Chondrocyte (in vitro differentiated cells): ENCODE measurements at regions not wholly inside any gene's neighbourhood (a gene's known extent, or its start where the extent isn't known, plus 50 kb on each side); places are given as distances from the start of the nearest gene placed in this dataset.

Experiments used
- DNase-seq: peaks from one replicate; pipeline ENCODE4 v3.0.0; 2021; ENCODE audit warnings: mixed read lengths, low spot score
- H3K27ac Mint-ChIP-seq: one replicate; pipeline ENCODE4 v1.8.0; 2021; ENCODE audit warnings: mild to moderate bottlenecking, moderate library complexity, mixed read lengths; ENCODE audit not compliant: unreplicated experiment
- H3K27me3 Mint-ChIP-seq: 2 replicates; pipeline ENCODE4 v1.8.0; 2021; ENCODE audit warnings: low read depth, mixed read lengths
- H3K36me3 Mint-ChIP-seq: 2 replicates; pipeline ENCODE4 v1.8.0; 2021; ENCODE audit warnings: low read depth, mixed read lengths
- H3K4me1 Mint-ChIP-seq: 2 replicates; pipeline ENCODE4 v1.8.0; 2021; ENCODE audit warnings: low read depth, mild to moderate bottlenecking, mixed read lengths
- H3K4me3 Mint-ChIP-seq: one replicate; pipeline ENCODE4 v1.8.0; 2021; ENCODE audit warnings: mild to moderate bottlenecking, moderate library complexity, mixed read lengths; ENCODE audit not compliant: unreplicated experiment
- H3K9me3 Mint-ChIP-seq: 2 replicates; pipeline ENCODE4 v1.8.0; 2021; ENCODE audit warnings: low read depth, mixed read lengths
- TF ChIP-seq, protein P1 (sequence below): fragments of 200-600 bp; sonication (generic); IDR thresholded peaks from 2 replicates; pipeline ENCODE4 v1.5.0; 2021; ENCODE audit warnings: antibody characterized with exemption, mild to moderate bottlenecking, moderate library complexity

DNA sequence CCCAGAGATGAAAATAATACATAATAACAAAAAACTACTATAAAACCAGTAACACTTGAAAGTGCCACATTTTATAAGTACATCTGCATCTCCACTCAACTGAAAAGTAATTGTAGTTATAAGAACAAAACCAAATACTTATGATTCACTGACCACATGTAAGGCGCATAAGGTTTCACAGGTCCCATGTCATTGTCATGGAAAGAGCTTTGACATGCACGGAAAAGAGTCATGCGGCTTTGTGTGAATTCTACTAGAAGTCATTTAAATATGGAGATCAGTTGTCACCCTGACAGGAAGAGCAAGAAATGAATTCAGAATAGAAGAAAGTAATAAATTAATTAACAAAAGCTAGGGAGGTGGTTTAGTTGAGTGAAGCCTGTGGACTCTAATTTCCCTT, 459.1 kb downstream of the CDH2 start:
- no peak for DNase-seq
- no peaks in the 10 kb centered on the region for H3K27me3 Mint-ChIP-seq
- no peaks in the 10 kb centered on the region for H3K36me3 Mint-ChIP-seq
- H3K4me1 Mint-ChIP-seq: peaks cover 30% of the 10 kb centered on the region
- no peak overlapping the region for H3K27ac Mint-ChIP-seq
- H3K4me3 Mint-ChIP-seq: no peak overlapping the region
- no peaks in the 10 kb centered on the region for H3K9me3 Mint-ChIP-seq
- TF ChIP-seq, protein P1, sequence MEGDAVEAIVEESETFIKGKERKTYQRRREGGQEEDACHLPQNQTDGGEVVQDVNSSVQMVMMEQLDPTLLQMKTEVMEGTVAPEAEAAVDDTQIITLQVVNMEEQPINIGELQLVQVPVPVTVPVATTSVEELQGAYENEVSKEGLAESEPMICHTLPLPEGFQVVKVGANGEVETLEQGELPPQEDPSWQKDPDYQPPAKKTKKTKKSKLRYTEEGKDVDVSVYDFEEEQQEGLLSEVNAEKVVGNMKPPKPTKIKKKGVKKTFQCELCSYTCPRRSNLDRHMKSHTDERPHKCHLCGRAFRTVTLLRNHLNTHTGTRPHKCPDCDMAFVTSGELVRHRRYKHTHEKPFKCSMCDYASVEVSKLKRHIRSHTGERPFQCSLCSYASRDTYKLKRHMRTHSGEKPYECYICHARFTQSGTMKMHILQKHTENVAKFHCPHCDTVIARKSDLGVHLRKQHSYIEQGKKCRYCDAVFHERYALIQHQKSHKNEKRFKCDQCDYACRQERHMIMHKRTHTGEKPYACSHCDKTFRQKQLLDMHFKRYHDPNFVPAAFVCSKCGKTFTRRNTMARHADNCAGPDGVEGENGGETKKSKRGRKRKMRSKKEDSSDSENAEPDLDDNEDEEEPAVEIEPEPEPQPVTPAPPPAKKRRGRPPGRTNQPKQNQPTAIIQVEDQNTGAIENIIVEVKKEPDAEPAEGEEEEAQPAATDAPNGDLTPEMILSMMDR: no peak

- Mint-ChIP-seq H3K27ac (no peak overlapping the region), H3K9me3 (no peaks in the 10 kb centered on the region), H3K27me3 (no peaks in the 10 kb centered on the region), H3K36me3 (no peaks in the 10 kb centered on the region), H3K4me1 (peaks cover 35% of the 10 kb centered on the region), H3K4me3 (no peak overlapping the region)
- DNase-seq: no peak
- TF ChIP-seq, protein P1: no peak
Observed at GRCh38 chr18:27717250-27717649, 459.7 kb downstream of the CDH2 start.

DNA sequence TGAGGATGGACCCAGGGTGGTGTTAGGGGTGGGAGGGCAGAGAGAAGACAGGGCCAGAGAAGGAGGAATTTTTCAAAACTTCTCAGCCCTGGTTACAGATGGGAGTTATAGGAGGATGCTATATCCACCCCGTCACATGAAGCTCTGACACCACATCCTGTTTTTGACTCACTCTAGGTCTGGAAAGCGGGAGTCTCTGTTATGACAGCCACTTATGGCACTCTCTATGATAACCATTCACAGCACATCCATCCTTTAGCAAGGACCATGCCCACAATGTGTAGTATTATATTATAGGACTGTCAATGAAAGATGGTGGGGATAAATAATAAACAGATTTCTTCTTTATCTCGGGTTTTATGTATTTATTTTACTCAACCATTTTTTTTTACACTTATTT, 461.2 kb downstream of the CDH2 start:
- H3K9me3 Mint-ChIP-seq: peaks cover 3% of the 10 kb centered on the region
- H3K27me3 Mint-ChIP-seq: no peaks in the 10 kb centered on the region
- H3K36me3 Mint-ChIP-seq: no peaks in the 10 kb centered on the region
- TF ChIP-seq, protein P1: no peak
- no peak overlapping the region for H3K27ac Mint-ChIP-seq
- DNase-seq: no peak
- H3K4me3 Mint-ChIP-seq: no peak overlapping the region
- H3K4me1 Mint-ChIP-seq: peaks cover 50% of the 10 kb centered on the region

GRCh38 chr18:27713738-27714095, 463.2 kb downstream of the CDH2 start:
- Mint-ChIP-seq H3K27ac (peak overlapping the region; percentile 65), H3K9me3 (peaks cover 17% of the 10 kb centered on the region), H3K4me3 (no peak overlapping the region), H3K36me3 (no peaks in the 10 kb centered on the region), H3K27me3 (no peaks in the 10 kb centered on the region), H3K4me1 (peaks cover 51% of the 10 kb centered on the region)
- DNase-seq: no peak
- TF ChIP-seq, protein P1: no peak

DNA sequence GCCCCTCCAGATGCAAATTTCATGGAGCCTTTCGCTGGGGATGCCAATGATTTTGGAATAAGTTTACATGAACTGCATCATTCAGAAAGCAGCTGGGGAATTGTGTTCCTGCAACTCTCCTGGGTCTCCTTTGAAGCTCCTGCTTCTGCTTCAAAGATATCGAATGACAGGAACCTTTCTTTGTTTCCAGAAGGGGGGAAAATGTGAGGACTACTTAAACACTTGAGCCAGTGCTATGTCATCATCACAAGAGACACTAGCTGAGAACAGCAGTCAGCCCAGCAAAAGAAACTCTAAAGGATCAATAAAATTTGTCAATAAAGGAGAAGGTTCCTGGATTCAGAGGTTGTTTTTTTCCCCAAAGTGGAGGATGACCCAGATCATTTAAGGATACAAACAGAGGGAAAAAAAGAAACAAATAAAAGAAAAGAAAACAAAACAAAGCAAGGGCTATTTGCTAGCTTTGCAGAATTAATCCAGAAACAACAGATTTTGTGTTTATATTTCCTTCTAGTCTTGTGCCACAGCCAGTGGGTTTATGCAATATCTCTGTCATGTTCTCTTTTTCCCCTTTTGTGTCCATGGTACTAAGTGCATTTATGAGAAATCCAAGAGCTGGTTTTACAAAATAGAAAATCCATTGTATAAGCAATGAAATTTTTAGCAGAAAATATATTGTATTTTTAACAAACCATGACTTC, 463.7 kb downstream of the CDH2 start:
- Mint-ChIP-seq H3K4me1 (peaks cover 51% of the 10 kb centered on the region), H3K27me3 (no peaks in the 10 kb centered on the region), H3K36me3 (no peaks in the 10 kb centered on the region), H3K27ac (peak overlapping the region; percentile 68), H3K9me3 (peaks cover 20% of the 10 kb centered on the region), H3K4me3 (no peak overlapping the region)
- TF ChIP-seq, protein P1: no peak
- DNase-seq: no peak
